ENCODE measurements at regions not wholly inside any gene's neighbourhood (a gene's known extent, or its start where the extent isn't known, plus 50 kb on each side); places are given as distances from the start of the nearest gene placed in this dataset.
A peak's percentile ranks its signal among the peaks of the same experiment; 100 is the strongest.
"Not testable (repeated sequence)": the region's sequence is repeated elsewhere in the genome, so short reads cannot be mapped to it uniquely, and the experiment has no call there.

GRCh38 chr17:20848869-20849443 is 193.9 kb downstream of the USP22 start:
- not testable (repeated sequence) for DNase-seq

- DNase-seq: peak; percentile 32
These were observed 191.1 kb downstream of the USP22 start for GRCh38 chr17:20851591-20852238.

- DNase-seq: peak; percentile 87
These were observed 190.4 kb downstream of the USP22 start for GRCh38 chr17:20852239-20852989.

GRCh38 chr17:20852990-20853370 is 189.8 kb downstream of the USP22 start:
- DNase-seq: peak; percentile 87

- peak; percentile 86 for DNase-seq
These were observed 186.8 kb downstream of the USP22 start for GRCh38 chr17:20855910-20856470.

GRCh38 chr17:20866444-20867209 is 176.2 kb downstream of the USP22 start:
- DNase-seq: not testable (repeated sequence)

- not testable (repeated sequence) for DNase-seq
These were observed 175.3 kb downstream of the USP22 start for GRCh38 chr17:20867436-20867937.

GRCh38 chr17:20867938-20868661 is 174.7 kb downstream of the USP22 start:
- DNase-seq: not testable (repeated sequence)

- DNase-seq: not testable (repeated sequence)
These were observed 174.2 kb downstream of the USP22 start for GRCh38 chr17:20868662-20869007.

- DNase-seq: peak; percentile 89
These were observed 169.6 kb downstream of the USP22 start for GRCh38 chr17:20873173-20873572.

GRCh38 chr17:20873688-20874328 is 169.0 kb downstream of the USP22 start:
- DNase-seq: not testable (repeated sequence)

- DNase-seq: not testable (repeated sequence)
These were observed 165.4 kb downstream of the USP22 start for GRCh38 chr17:20877384-20877783.

GRCh38 chr17:20890338-20890737 is 152.5 kb downstream of the USP22 start:
- DNase-seq: no peak

- not testable (repeated sequence) for DNase-seq
These were observed 147.4 kb downstream of the USP22 start for GRCh38 chr17:20895426-20895825.

GRCh38 chr17:20896153-20896649 is 146.6 kb downstream of the USP22 start:
- no peak for DNase-seq

GRCh38 chr17:20898726-20899125 is 144.1 kb downstream of the USP22 start:
- DNase-seq: not testable (repeated sequence)

- not testable (repeated sequence) for DNase-seq
These were observed 140.3 kb downstream of the USP22 start for GRCh38 chr17:20902496-20902895.

- DNase-seq: not testable (repeated sequence)
These were observed 139.3 kb downstream of the USP22 start for GRCh38 chr17:20903549-20903948.

- DNase-seq: peak; percentile 82
These were observed 134.2 kb downstream of the USP22 start for GRCh38 chr17:20908313-20909267.

GRCh38 chr17:20914658-20915057 is 128.2 kb downstream of the USP22 start:
- no peak for DNase-seq

Data from NCI-H524 treated with DMSO at 0.1 percent for 48 hours (cell line).